Esophagus mucosa (tissue), 1 donor: ENCODE measurements at regions not wholly inside any gene's neighbourhood (a gene's known extent, or its start where the extent isn't known, plus 50 kb on each side); places are given as distances from the start of the nearest gene placed in this dataset.
A peak's percentile ranks its signal among the peaks of the same experiment; 100 is the strongest.
"Not testable (repeated sequence)": the region's sequence is repeated elsewhere in the genome, so short reads cannot be mapped to it uniquely, and the experiment has no call there.

Experiments used
- ATAC-seq: fragments of 200-7000 bp; cut with Tn5 transposase; one replicate; pipeline ENCODE4 v1.9.1; 2020
- donor health status: DM: yes; HTN: yes; CAD: no.

DNA sequence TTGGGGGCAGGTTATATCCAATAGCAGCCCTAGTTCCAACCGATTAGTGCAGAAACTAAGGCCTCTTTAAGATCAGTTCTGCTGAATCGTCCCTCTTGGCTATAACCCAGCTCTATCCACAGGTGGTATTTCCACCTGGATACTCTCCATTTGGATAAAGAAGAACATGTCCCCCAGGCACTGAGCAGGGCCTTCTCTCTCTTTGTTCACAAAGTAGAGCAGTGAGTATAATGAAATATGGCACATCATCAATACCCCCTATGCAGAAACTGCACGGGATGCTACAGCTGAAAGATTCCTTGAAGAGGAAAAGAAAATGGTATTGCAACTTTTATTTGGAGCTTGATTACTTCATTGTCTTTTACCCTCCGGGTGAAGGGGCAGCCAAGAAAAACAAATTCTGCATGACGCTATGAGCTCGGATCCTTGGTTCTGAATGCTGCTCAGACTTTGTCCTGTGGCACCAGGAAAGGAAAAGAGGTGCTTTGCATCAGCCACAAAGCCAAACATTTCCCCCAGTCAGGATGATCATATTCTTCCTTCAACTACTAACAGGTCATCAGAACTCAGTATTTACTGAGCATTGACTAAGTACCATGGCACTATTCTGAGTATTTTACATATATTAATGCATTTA, 399.7 kb downstream of the NPIPA8 start:
- no peak for ATAC-seq

DNA sequence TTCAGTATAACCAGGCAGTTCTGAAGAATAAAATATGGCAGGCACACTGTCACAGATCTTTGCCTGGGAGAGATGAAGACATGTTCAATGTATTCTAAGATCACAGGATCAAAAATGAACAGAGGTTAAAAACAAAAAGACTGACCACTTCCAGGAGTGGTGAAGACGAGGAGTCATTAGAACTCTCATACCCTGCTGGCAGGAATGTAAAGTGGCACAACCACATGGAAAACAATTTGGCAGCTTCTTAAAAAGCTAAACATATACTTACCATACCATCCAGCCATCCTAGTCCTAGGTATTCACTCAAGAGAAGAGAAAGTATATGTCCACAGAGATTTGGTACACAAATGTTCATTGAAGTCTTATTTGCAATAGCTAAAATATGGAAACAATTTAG, 406.3 kb downstream of the NPIPA8 start:
- no peak for ATAC-seq

- ATAC-seq: no peak
Measured at GRCh38 chr16:17926866-17927399, 409.6 kb downstream of the NPIPA8 start.

DNA sequence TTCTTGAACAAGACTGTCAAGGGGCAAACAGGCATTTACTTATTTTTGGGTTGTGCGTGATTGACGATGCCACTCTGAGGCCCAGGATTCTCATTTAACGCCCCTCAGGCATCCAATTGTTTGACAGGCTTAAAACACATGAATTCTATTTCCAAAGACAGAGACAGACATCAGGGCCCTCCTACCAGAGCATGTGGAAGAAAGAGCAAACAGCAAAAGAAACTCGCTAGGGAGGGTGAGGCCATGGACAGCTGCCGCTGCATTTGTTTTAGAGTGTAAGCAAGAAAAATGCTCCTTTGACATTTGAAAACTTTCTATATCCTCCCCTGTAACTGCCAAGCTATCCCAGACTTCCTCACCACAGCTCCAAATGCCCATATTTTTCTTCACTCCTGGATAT, 410.1 kb downstream of the NPIPA8 start:
- no peak for ATAC-seq

DNA sequence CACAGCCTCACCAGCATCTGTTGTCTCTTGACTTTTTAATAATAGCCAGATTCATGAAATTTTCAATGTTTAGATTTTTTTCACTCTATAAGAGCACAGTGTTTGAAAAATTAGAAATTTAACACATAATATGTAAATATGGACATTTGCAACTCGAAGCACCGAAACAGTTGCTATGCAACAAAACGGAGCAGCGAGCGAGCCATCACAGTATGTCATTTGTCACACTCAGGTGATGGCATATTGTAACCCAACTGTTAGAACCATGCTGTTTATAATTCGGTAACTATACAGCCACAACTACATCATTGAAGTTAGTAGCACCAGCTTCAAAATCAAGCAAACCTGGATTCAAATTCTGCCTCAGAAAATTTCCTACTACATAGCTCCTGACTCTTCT, 410.8 kb downstream of the NPIPA8 start:
- ATAC-seq: no peak

DNA sequence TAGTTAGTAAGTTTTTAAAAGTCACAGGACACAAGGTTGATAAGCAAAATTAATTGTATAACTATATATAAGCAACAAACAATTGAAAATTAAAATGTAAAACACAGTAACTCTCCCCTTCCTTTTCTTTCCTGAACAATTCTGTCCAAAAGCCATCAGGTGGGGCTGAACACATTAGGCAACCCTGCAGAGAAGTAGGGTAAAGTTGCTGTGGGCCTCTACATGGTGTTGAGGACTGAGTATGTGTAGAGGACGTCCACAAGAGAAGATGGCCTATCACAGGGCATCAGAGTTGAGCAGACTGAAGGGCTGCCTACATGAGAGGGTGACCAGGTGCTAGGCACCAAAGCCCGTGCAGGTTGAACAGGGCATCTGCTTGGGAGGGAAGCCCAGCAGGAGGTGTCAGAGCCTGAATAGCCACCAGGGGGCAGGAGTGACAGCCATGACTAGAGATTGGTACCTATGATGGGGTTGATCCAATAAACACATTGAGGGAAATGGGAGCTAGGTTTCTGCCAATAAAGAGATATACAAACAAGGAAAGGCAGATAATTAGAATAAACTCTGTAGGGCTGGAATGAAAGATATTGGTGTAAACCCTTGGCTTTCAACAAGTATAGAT, 415.1 kb downstream of the NPIPA8 start:
- peak; percentile 54 for ATAC-seq

GRCh38 chr16:17917316-17918019, 419.1 kb downstream of the NPIPA8 start:
- no peak for ATAC-seq

- no peak for ATAC-seq
Measured at GRCh38 chr16:17915791-17916190, 420.7 kb downstream of the NPIPA8 start.

DNA sequence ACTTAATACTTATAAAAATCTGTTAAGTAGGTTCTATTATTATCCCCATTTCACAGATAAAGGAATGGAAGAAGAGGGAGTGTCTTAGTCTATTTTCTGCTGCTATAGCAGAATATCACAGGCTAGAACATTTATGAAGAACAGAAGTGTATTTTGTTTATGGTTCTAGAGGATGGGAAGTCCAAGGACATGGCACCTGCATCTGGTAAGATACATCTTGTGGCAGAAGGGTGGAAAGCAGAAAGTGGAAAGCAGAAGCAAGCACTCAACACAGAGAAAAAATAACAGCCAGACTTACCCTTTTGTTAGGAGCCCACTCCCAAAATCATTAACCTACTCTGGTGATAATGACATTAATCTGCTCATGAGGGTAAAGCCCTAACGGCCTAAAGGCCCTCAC, 422.4 kb downstream of the NPIPA8 start:
- no peak for ATAC-seq

GRCh38 chr16:17911578-17911977, 425.0 kb downstream of the NPIPA8 start:
- ATAC-seq: not testable (repeated sequence)

GRCh38 chr16:17906626-17907025, 429.9 kb downstream of the NPIPA8 start:
- not testable (repeated sequence) for ATAC-seq

DNA sequence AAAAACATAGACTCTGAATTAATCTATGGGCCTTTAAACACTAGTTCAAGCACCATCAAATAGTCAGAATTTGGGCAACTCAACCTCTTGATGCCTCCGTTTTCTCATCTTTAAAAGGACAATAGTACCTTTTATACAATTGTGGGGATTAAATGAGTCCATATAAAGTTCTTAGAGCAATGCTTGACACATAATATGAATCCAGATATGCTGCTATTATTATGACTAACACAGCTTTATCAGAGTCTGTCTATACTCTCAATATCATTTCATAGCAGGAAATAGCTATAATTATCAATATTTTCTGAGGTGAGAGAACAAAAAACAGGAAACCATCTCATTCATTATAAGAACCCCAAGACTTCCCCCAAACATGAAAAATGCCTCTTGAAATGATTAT, 430.5 kb upstream of the XYLT1 start:
- ATAC-seq: no peak

- no peak for ATAC-seq
Measured at GRCh38 chr16:17899141-17899540, 428.4 kb upstream of the XYLT1 start.

- no peak for ATAC-seq
Measured at GRCh38 chr16:17887963-17888362, 417.2 kb upstream of the XYLT1 start.

DNA sequence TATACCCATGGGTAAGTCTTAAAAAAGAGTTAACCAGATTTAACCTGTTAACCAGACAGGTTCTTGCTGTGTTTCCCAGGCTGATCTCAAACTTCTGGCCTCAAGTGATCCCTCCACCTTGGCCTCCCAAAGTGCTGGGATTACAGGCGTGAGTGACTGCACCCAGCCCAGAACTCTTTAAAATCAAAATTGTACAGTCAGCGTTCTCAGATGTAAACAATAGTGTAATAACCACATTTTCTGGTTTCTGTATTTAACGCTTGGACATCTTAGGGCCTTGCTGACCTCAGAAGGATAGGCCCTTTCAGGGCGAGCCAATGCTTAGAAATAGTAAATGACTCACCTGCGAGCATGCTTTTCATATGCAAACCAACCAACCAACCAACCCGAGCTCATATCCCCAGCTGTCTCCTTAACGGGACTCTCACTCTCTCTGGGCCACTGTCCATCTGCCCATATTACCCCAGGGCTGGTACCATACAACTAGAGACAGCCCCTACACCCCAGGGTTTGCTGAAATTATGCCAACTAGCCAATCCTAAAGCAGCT, 415.0 kb upstream of the XYLT1 start:
- no peak for ATAC-seq

DNA sequence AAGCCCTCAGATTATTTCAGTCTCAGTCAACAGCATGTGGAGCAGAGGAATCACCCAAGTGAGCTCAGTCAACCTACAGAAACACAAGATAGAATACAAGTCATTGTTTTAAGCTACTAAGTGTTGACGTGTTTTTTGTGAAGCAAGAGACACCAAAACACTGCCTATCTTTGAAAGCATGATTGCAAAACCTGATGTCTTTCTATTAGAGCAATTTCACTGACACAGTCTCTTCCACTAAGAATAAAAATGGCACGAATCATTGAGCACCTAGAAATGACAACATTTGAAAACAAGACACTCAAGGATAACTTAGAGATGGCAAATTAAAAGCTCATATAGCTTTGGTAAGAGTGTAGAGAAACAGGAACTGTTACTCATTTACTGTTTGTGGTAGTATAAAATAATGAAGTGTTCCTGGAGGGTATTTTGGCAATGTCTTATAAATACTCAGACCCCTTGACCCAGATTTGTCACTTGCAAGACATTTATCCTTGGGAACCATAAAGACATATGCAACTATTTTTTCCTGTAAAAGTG, 407.1 kb upstream of the XYLT1 start:
- no peak for ATAC-seq

GRCh38 chr16:17866996-17867395, 396.2 kb upstream of the XYLT1 start:
- no peak for ATAC-seq

- ATAC-seq: no peak
Measured at GRCh38 chr16:17861981-17862479, 391.3 kb upstream of the XYLT1 start.

GRCh38 chr16:17858061-17858460, 387.3 kb upstream of the XYLT1 start:
- ATAC-seq: no peak

- no peak for ATAC-seq
Measured at GRCh38 chr16:17853958-17854357, 383.2 kb upstream of the XYLT1 start.

- ATAC-seq: no peak
Measured at GRCh38 chr16:17852977-17853702, 382.4 kb upstream of the XYLT1 start.

- ATAC-seq: no peak
Measured at GRCh38 chr16:17850581-17851250, 380.0 kb upstream of the XYLT1 start.
